K562 (cell line): ENCODE measurements at regions not wholly inside any gene's neighbourhood (a gene's known extent, or its start where the extent isn't known, plus 50 kb on each side); places are given as distances from the start of the nearest gene placed in this dataset.

Source experiments
- ATAC-seq: fragments of 200-7000 bp; cut with Tn5 transposase; 3 replicates; pipeline ENCODE4 v1.9.1; 2020; ENCODE audit warnings: moderate library complexity
- BruUV-seq: library from RNA; stranded (reverse); fragments of 400-500 nt; replicated peaks from 2 replicates; lab custom pipeline; 2021; lab: Mats Ljungman, UMichigan
- CTCF ChIA-PET: fragments of 300-600 bp; formaldehyde crosslinking; extraction: SDS; loops from one replicate; lab custom pipeline; 2021; ENCODE audit warnings: low intra/inter-chr PET ratio; lab: Yijun Ruan, JAX
- POLR2A ChIA-PET: fragments of 300-600, 350-650 bp; sonication (Branson Sonifier 250); formaldehyde crosslinking; extraction: SDS; loops from one replicate; lab custom pipeline; 2021; ENCODE audit warnings: antibody characterized with exemption, inconsistent platforms; lab: Yijun Ruan, JAX
- DNase-seq, 4 experiments: peaks; one replicate each; pipeline versions ENCODE4 v3.0.0 to v3.0.0-alpha.2; 2011 to 2018; ENCODE audit warnings: low spot score in 3 of 4, mixed read lengths in 3 of 4; ENCODE audit errors: extremely low read depth in 1 of 4
- FAIRE-seq: peaks from 2 replicates; lab custom pipeline; 2011; peaks lifted over from hg19 to GRCh38; lab: Jason Lieb, UNC
- H2AFZ ChIP-seq: 2 replicates; pipeline ENCODE4 v1.6.0; 2011; ENCODE audit warnings: low read depth, low read length, control low read depth, inconsistent platforms
- H3K27ac ChIP-seq: fragments of 200-600 bp; 3 replicates; pipeline ENCODE4 v1.8.0; 2011; ENCODE audit warnings: low read depth, mild to moderate bottlenecking, control low read depth, inconsistent platforms, low read length, moderate library complexity, mixed read lengths; ENCODE audit errors: extremely low read depth
- H3K27me3 ChIP-seq, 2 experiments: fragments of 300-600 bp in 1 of 2; 2 replicates in 1 of 2; 3 replicates in 1 of 2; pipeline versions ENCODE4 v1.6.0 to v1.8.0; 2011; ENCODE audit warnings: inconsistent platforms in 2 of 2, low read length in 2 of 2, mild to moderate bottlenecking in 1 of 2, mixed read lengths in 1 of 2, moderate library complexity in 1 of 2; ENCODE audit not compliant: control insufficient read depth in 2 of 2, insufficient read depth in 2 of 2
- H3K36me3 ChIP-seq: fragments of 300-600 bp; 3 replicates; pipeline ENCODE4 v1.8.0; 2011; ENCODE audit warnings: mild to moderate bottlenecking, low read length, inconsistent platforms; ENCODE audit not compliant: control insufficient read depth, insufficient read depth
- H3K4me1 ChIP-seq, 2 experiments: fragments of 200-600 bp in 1 of 2; replicated peaks in 1 of 2; 2 replicates in 1 of 2; 3 replicates in 1 of 2; pipeline versions ENCODE4 v1.5.1 to v1.8.0; 2011; ENCODE audit warnings: inconsistent platforms in 2 of 2, low read length in 2 of 2, mild to moderate bottlenecking in 1 of 2, mixed read lengths in 1 of 2, moderate library complexity in 1 of 2; ENCODE audit not compliant: control insufficient read depth in 2 of 2, insufficient read depth in 2 of 2
- H3K4me2 ChIP-seq: 2 replicates; pipeline ENCODE4 v1.6.1; 2011; ENCODE audit warnings: low read length, control low read depth, inconsistent platforms, mixed read lengths; ENCODE audit not compliant: insufficient read depth
- H3K4me3 ChIP-seq: fragments of 200-600 bp; sonication (generic), shearing (Covaris generic); 2 replicates; pipeline ENCODE4 v1.5.1; 2016; ENCODE audit warnings: control low read depth, inconsistent platforms
- H3K79me2 ChIP-seq: fragments of 200-600 bp; 3 replicates; pipeline ENCODE4 v1.8.0; 2011; ENCODE audit warnings: low read length, inconsistent platforms; ENCODE audit not compliant: control insufficient read depth, insufficient read depth
- H3K9ac ChIP-seq, 2 experiments: 2 replicates each; pipeline versions ENCODE4 v1.6.0 to v1.6.1; 2011; ENCODE audit warnings: low read depth in 2 of 2, low read length in 2 of 2, control low read depth in 1 of 2, inconsistent platforms in 1 of 2, mild to moderate bottlenecking in 1 of 2, mixed read lengths in 1 of 2; ENCODE audit not compliant: insufficient read depth in 1 of 2
- H3K9me1 ChIP-seq: one replicate; pipeline ENCODE4 v1.6.0; 2011; ENCODE audit warnings: inconsistent platforms, mild to moderate bottlenecking, low read length, moderate library complexity; ENCODE audit not compliant: control insufficient read depth, insufficient read depth
- H3K9me3 ChIP-seq: replicated peaks from 2 replicates; pipeline ENCODE4 v1.5.1; 2011; ENCODE audit warnings: low read depth, low read length, inconsistent platforms; ENCODE audit not compliant: control insufficient read depth, insufficient read depth
- H4K20me1 ChIP-seq: replicated peaks from 2 replicates; pipeline ENCODE4 v1.6.1; 2011; ENCODE audit warnings: low read length, inconsistent platforms, mixed read lengths; ENCODE audit not compliant: control insufficient read depth, insufficient read depth
- E2F3 ChIP-seq: fragments of 250-450 bp; sonication (Bioruptor Pico); IDR thresholded peaks from 2 replicates; pipeline ENCODE4 v1.4.0; 2020; ENCODE audit warnings: mild to moderate bottlenecking
- GATAD2B ChIP-seq: fragments of 450-650 bp; IDR thresholded peaks from 2 replicates; pipeline ENCODE4 v1.6.1; 2017; ENCODE audit warnings: mild to moderate bottlenecking, borderline replicate concordance
- ILF3 ChIP-seq: fragments of 450-650 bp; IDR thresholded peaks from 2 replicates; pipeline ENCODE4 v1.6.1; 2018; ENCODE audit warnings: antibody characterized with exemption, mild to moderate bottlenecking, moderate library complexity, borderline replicate concordance
- KLF16 ChIP-seq: IDR thresholded peaks from 2 replicates; pipeline ENCODE4 v1.6.1; 2016; ENCODE audit warnings: antibody characterized with exemption
- RBM14 ChIP-seq: fragments of 200-400 bp; formaldehyde crosslinking; IDR thresholded peaks from 2 replicates; pipeline ENCODE4 v1.6.1; 2018; ENCODE audit warnings: low read depth, mild to moderate bottlenecking, low read length, moderate library complexity, borderline replicate concordance; ENCODE audit not compliant: insufficient read depth
- ZBTB12 ChIP-seq: fragments of 250-450 bp; sonication (Bioruptor Pico); IDR thresholded peaks from 2 replicates; pipeline ENCODE4 v1.4.0; 2020
- in situ Hi-C: fragments of 300-500 bp; cut with MboI; formaldehyde crosslinking; loops from 4 replicates; pipeline ENCODE4 v1.15.0; 2018; ENCODE audit warnings: inconsistent platforms, mixed read lengths
- intact Hi-C: fragments of 100-400 bp; cut with micrococcal nuclease; formaldehyde crosslinking; loops from 2 replicates; pipeline ENCODE4 v1.14.2; 2022
- TF ChIP-seq, protein P1 (sequence below): fragments of 150-350 bp; IDR thresholded peaks from 2 replicates; pipeline ENCODE4 v1.6.1; 2014; ENCODE audit warnings: low read depth, mild to moderate bottlenecking, low read length, borderline replicate concordance

GRCh38 chr5:40202814-40203440 lies 476.8 kb upstream of the PTGER4 start:
- no peaks in the 10 kb centered on the region for H3K9me1 ChIP-seq
- DNase-seq, result no peak
- ChIA-PET POLR2A (no interaction called here), CTCF (no interaction called here)
- H3K4me3 ChIP-seq, result no peak overlapping the region
- H3K27ac ChIP-seq, result no peak overlapping the region
- no peaks in the 10 kb centered on the region for H3K36me3 ChIP-seq
- H3K79me2 ChIP-seq, result no peaks in the 10 kb centered on the region
- H3K27me3 ChIP-seq, result no peaks in the 10 kb centered on the region
- ATAC-seq, result no peak
- no TSS peak for BruUV-seq
- no peaks in the 10 kb centered on the region for H4K20me1 ChIP-seq
- H3K4me2 ChIP-seq, result no peak overlapping the region
- intact Hi-C loops, result no loop called here
- no peaks in the 10 kb centered on the region for H3K4me1 ChIP-seq
- no peaks in the 10 kb centered on the region; the same call in 1 of the 2 replicates for H3K9me3 ChIP-seq
- FAIRE-seq, result no peak
- H3K9ac ChIP-seq, result no peak overlapping the region
- TF ChIP-seq KLF16 (no peak), ILF3 (no peak), GATAD2B (no peak), ZBTB12 (CRISPR knock-in tag) (no peak), RBM14 (no peak), E2F3 (CRISPR knock-in tag) (no peak)
- TF ChIP-seq, protein P1, sequence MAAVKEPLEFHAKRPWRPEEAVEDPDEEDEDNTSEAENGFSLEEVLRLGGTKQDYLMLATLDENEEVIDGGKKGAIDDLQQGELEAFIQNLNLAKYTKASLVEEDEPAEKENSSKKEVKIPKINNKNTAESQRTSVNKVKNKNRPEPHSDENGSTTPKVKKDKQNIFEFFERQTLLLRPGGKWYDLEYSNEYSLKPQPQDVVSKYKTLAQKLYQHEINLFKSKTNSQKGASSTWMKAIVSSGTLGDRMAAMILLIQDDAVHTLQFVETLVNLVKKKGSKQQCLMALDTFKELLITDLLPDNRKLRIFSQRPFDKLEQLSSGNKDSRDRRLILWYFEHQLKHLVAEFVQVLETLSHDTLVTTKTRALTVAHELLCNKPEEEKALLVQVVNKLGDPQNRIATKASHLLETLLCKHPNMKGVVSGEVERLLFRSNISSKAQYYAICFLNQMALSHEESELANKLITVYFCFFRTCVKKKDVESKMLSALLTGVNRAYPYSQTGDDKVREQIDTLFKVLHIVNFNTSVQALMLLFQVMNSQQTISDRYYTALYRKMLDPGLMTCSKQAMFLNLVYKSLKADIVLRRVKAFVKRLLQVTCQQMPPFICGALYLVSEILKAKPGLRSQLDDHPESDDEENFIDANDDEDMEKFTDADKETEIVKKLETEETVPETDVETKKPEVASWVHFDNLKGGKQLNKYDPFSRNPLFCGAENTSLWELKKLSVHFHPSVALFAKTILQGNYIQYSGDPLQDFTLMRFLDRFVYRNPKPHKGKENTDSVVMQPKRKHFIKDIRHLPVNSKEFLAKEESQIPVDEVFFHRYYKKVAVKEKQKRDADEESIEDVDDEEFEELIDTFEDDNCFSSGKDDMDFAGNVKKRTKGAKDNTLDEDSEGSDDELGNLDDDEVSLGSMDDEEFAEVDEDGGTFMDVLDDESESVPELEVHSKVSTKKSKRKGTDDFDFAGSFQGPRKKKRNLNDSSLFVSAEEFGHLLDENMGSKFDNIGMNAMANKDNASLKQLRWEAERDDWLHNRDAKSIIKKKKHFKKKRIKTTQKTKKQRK, result no peak
- TF ChIP-seq, all 486 proteins: peak for 0
- no peak overlapping the region for H2AFZ ChIP-seq
- in situ Hi-C loops, result no loop called here
